HepG2 (cell line): ENCODE measurements at regions not wholly inside any gene's neighbourhood (a gene's known extent, or its start where the extent isn't known, plus 50 kb on each side); places are given as distances from the start of the nearest gene placed in this dataset.

Experiments
- HNRNPLL ChIP-seq: fragments of 200-400 bp; formaldehyde crosslinking; IDR thresholded peaks from 2 replicates; pipeline ENCODE4 v1.6.1; 2017; ENCODE audit warnings: mild to moderate bottlenecking, low read depth, low read length; ENCODE audit not compliant: poor library complexity, severe bottlenecking
- MBD4 ChIP-seq: IDR thresholded peaks from 2 replicates; pipeline ENCODE4 v1.6.1; 2012; ENCODE audit warnings: low read length, inconsistent platforms, borderline replicate concordance
- MXD4 ChIP-seq: IDR thresholded peaks from 2 replicates; pipeline ENCODE4 v1.6.1; 2016; ENCODE audit warnings: mild to moderate bottlenecking, missing biosample characterization, missing genetic modification reagents
- RAD51 ChIP-seq: fragments of 450-650 bp; IDR thresholded peaks from 2 replicates; pipeline ENCODE4 v1.6.1; 2016; ENCODE audit warnings: borderline replicate concordance
- ZNF282 ChIP-seq: fragments of 450-650 bp; IDR thresholded peaks from 2 replicates; pipeline ENCODE4 v1.6.1; 2018; ENCODE audit not compliant: partially characterized antibody
- ZNF652 ChIP-seq: IDR thresholded peaks from 2 replicates; pipeline ENCODE4 v1.6.1; 2016; ENCODE audit warnings: low read depth, borderline replicate concordance
- TF ChIP-seq, protein P1 (sequence below): sonication (generic); formaldehyde crosslinking; IDR thresholded peaks from 2 replicates; pipeline ENCODE4 v1.9.0; 2021; ENCODE audit warnings: missing genetic modification reagents, borderline replicate concordance
- TF ChIP-seq, protein P2 (sequence below): sonication (generic); formaldehyde crosslinking; IDR thresholded peaks from 2 replicates; pipeline ENCODE4 v1.4.0; 2020; ENCODE audit warnings: mild to moderate bottlenecking, missing genetic modification reagents
- TF ChIP-seq, protein P3 (sequence below): sonication (generic); formaldehyde crosslinking; IDR thresholded peaks from 2 replicates; pipeline ENCODE4 v1.5.0; 2020; ENCODE audit warnings: missing genetic modification reagents
- TF ChIP-seq, protein P4 (sequence below): sonication (generic); formaldehyde crosslinking; IDR thresholded peaks from 2 replicates; pipeline ENCODE4 v1.4.0; 2020; ENCODE audit warnings: missing genetic modification reagents, borderline replicate concordance

DNA sequence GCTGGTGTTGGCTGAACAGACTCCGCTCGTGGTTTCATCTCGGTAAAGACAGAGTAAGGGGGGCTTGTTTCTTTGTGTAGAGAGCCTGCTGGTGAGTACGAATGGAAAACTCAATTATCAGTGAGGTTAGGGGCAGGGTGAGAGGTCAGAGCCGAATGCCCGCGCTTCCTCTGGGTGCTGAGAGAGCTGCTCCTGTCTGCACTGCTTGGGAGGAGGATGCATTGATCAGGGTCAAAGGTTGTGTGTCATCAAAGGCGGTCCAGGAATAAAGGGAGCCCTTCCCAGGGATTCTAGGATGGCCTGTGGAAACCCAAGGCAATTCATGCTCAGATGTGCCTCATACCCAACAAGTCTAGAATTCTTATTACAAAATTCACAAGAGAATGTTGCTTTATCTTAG lies 143.9 kb downstream of the MYCN start (continued):
- TF ChIP-seq ZNF282 (no peak), MXD4 (CRISPR knock-in tag) (no peak), RAD51 (no peak), HNRNPLL (no peak), MBD4 (no peak), ZNF652 (CRISPR knock-in tag) (no peak)
- TF ChIP-seq, protein P1, sequence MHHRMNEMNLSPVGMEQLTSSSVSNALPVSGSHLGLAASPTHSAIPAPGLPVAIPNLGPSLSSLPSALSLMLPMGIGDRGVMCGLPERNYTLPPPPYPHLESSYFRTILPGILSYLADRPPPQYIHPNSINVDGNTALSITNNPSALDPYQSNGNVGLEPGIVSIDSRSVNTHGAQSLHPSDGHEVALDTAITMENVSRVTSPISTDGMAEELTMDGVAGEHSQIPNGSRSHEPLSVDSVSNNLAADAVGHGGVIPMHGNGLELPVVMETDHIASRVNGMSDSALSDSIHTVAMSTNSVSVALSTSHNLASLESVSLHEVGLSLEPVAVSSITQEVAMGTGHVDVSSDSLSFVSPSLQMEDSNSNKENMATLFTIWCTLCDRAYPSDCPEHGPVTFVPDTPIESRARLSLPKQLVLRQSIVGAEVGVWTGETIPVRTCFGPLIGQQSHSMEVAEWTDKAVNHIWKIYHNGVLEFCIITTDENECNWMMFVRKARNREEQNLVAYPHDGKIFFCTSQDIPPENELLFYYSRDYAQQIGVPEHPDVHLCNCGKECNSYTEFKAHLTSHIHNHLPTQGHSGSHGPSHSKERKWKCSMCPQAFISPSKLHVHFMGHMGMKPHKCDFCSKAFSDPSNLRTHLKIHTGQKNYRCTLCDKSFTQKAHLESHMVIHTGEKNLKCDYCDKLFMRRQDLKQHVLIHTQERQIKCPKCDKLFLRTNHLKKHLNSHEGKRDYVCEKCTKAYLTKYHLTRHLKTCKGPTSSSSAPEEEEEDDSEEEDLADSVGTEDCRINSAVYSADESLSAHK (CRISPR knock-in tag), result no peak
- TF ChIP-seq, protein P2, sequence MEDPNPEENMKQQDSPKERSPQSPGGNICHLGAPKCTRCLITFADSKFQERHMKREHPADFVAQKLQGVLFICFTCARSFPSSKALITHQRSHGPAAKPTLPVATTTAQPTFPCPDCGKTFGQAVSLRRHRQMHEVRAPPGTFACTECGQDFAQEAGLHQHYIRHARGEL (CRISPR knock-in tag), result no peak
- TF ChIP-seq, protein P3, sequence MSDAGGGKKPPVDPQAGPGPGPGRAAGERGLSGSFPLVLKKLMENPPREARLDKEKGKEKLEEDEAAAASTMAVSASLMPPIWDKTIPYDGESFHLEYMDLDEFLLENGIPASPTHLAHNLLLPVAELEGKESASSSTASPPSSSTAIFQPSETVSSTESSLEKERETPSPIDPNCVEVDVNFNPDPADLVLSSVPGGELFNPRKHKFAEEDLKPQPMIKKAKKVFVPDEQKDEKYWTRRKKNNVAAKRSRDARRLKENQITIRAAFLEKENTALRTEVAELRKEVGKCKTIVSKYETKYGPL (CRISPR knock-in tag), result no peak
- TF ChIP-seq, protein P4, sequence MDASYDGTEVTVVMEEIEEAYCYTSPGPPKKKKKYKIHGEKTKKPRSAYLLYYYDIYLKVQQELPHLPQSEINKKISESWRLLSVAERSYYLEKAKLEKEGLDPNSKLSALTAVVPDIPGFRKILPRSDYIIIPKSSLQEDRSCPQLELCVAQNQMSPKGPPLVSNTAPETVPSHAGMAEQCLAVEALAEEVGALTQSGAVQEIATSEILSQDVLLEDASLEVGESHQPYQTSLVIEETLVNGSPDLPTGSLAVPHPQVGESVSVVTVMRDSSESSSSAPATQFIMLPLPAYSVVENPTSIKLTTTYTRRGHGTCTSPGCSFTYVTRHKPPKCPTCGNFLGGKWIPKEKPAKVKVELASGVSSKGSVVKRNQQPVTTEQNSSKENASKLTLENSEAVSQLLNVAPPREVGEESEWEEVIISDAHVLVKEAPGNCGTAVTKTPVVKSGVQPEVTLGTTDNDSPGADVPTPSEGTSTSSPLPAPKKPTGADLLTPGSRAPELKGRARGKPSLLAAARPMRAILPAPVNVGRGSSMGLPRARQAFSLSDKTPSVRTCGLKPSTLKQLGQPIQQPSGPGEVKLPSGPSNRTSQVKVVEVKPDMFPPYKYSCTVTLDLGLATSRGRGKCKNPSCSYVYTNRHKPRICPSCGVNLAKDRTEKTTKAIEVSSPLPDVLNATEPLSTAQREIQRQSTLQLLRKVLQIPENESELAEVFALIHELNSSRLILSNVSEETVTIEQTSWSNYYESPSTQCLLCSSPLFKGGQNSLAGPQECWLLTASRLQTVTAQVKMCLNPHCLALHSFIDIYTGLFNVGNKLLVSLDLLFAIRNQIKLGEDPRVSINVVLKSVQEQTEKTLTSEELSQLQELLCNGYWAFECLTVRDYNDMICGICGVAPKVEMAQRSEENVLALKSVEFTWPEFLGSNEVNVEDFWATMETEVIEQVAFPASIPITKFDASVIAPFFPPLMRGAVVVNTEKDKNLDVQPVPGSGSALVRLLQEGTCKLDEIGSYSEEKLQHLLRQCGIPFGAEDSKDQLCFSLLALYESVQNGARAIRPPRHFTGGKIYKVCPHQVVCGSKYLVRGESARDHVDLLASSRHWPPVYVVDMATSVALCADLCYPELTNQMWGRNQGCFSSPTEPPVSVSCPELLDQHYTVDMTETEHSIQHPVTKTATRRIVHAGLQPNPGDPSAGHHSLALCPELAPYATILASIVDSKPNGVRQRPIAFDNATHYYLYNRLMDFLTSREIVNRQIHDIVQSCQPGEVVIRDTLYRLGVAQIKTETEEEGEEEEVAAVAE (CRISPR knock-in tag), result no peak
- TF ChIP-seq, all 625 proteins: peak for 14
